HEK293 (cell line): ENCODE measurements at regions not wholly inside any gene's neighbourhood (a gene's known extent, or its start where the extent isn't known, plus 50 kb on each side); places are given as distances from the start of the nearest gene placed in this dataset.

Experiments used
- CTCF ChIP-seq: fragments of 450-650 bp; formaldehyde crosslinking; IDR thresholded peaks from 2 replicates; pipeline ENCODE4 v1.5.1; 2016; ENCODE audit warnings: missing biosample characterization, missing genetic modification characterization
- GLIS1 ChIP-seq: fragments of 450-650 bp; formaldehyde crosslinking; IDR thresholded peaks from 2 replicates; pipeline ENCODE4 v1.5.1; 2016; ENCODE audit warnings: missing biosample characterization, missing genetic modification characterization
- KLF7 ChIP-seq: fragments of 450-650 bp; formaldehyde crosslinking; IDR thresholded peaks from 2 replicates; pipeline ENCODE4 v1.5.1; 2016; ENCODE audit warnings: missing biosample characterization, missing genetic modification characterization, borderline replicate concordance
- REST ChIP-seq: fragments of 450-650 bp; formaldehyde crosslinking; IDR thresholded peaks from 2 replicates; pipeline ENCODE4 v1.5.1; 2016; ENCODE audit warnings: missing biosample characterization, missing genetic modification characterization
- SCRT2 ChIP-seq: fragments of 450-650 bp; formaldehyde crosslinking; IDR thresholded peaks from 2 replicates; pipeline ENCODE4 v1.5.1; 2016; ENCODE audit warnings: missing biosample characterization, missing genetic modification characterization
- TCF7L2 ChIP-seq: IDR thresholded peaks from 2 replicates; pipeline ENCODE4 v1.6.1; 2011; ENCODE audit warnings: low read depth, mild to moderate bottlenecking, inconsistent platforms, low read length, moderate library complexity, borderline replicate concordance
- ZBTB7A ChIP-seq: fragments of 450-650 bp; formaldehyde crosslinking; IDR thresholded peaks from 2 replicates; pipeline ENCODE4 v1.5.1; 2016; ENCODE audit warnings: low read depth, missing biosample characterization, missing genetic modification characterization
- ZNF140 ChIP-seq: fragments of 450-650 bp; formaldehyde crosslinking; IDR thresholded peaks from 2 replicates; pipeline ENCODE4 v1.5.1; 2016; ENCODE audit warnings: missing biosample characterization, missing genetic modification characterization
- ZNF449 ChIP-seq: fragments of 450-650 bp; formaldehyde crosslinking; IDR thresholded peaks from 2 replicates; pipeline ENCODE4 v1.5.1; 2017; ENCODE audit warnings: missing biosample characterization, mild to moderate bottlenecking, missing genetic modification characterization, moderate library complexity

GRCh38 chr5:58370606-58371005, 89.3 kb downstream of the PLK2 start:
- TF ChIP-seq CTCF (tag by site-specific recombination) (no peak), ZNF449 (tag by site-specific recombination) (no peak), REST (tag by site-specific recombination) (no peak), SCRT2 (no peak), GLIS1 (tag by site-specific recombination) (no peak), TCF7L2 (no peak), KLF7 (no peak), ZNF140 (no peak), ZBTB7A (no peak)
